Endothelial cell of umbilical vein (primary cell): ENCODE measurements at regions not wholly inside any gene's neighbourhood (a gene's known extent, or its start where the extent isn't known, plus 50 kb on each side); places are given as distances from the start of the nearest gene placed in this dataset.

Experiments used
- EZH2 ChIP-seq: IDR thresholded peaks from 2 replicates; pipeline ENCODE4 v1.6.1; 2012; ENCODE audit warnings: borderline replicate concordance, low read depth, mild to moderate bottlenecking, moderate library complexity, low read length, inconsistent platforms; ENCODE audit not compliant: severe bottlenecking
- FOS ChIP-seq: IDR thresholded peaks from 2 replicates; pipeline ENCODE4 v1.6.1; 2011; ENCODE audit warnings: mild to moderate bottlenecking, low read length, moderate library complexity, borderline replicate concordance; ENCODE audit not compliant: insufficient read depth
- GATA2 ChIP-seq: IDR thresholded peaks from 2 replicates; pipeline ENCODE4 v1.7.0; 2011; ENCODE audit warnings: low read depth, mild to moderate bottlenecking, moderate library complexity, mixed read lengths, low read length; ENCODE audit not compliant: insufficient read length, insufficient read depth
- POLR2A ChIP-seq: IDR thresholded peaks from 2 replicates; pipeline ENCODE4 v1.6.1; 2012; ENCODE audit warnings: low read depth, mild to moderate bottlenecking, control low read depth, low read length
- POLR2AphosphoS5 ChIP-seq: IDR thresholded peaks from 2 replicates; pipeline ENCODE4 v1.6.1; 2012; ENCODE audit warnings: low read depth, mild to moderate bottlenecking, control low read depth, low read length, moderate library complexity; ENCODE audit not compliant: insufficient read depth
- TF ChIP-seq, protein P1 (sequence below), 2 donors: IDR thresholded peaks; 1 replicate in 1 of 2; 2 replicates in 1 of 2; pipeline ENCODE4 v1.5.1; 2011; ENCODE audit warnings: low read length in 2 of 2, mild to moderate bottlenecking in 2 of 2, moderate library complexity in 2 of 2, control low read depth in 1 of 2, inconsistent platforms in 1 of 2, low read depth in 1 of 2; ENCODE audit not compliant: insufficient read depth in 1 of 2; ENCODE audit errors: extremely low read depth in 1 of 2

GRCh38 chr3:63179862-63180522, 98.1 kb upstream of the SYNPR start:
- TF ChIP-seq, protein P1, sequence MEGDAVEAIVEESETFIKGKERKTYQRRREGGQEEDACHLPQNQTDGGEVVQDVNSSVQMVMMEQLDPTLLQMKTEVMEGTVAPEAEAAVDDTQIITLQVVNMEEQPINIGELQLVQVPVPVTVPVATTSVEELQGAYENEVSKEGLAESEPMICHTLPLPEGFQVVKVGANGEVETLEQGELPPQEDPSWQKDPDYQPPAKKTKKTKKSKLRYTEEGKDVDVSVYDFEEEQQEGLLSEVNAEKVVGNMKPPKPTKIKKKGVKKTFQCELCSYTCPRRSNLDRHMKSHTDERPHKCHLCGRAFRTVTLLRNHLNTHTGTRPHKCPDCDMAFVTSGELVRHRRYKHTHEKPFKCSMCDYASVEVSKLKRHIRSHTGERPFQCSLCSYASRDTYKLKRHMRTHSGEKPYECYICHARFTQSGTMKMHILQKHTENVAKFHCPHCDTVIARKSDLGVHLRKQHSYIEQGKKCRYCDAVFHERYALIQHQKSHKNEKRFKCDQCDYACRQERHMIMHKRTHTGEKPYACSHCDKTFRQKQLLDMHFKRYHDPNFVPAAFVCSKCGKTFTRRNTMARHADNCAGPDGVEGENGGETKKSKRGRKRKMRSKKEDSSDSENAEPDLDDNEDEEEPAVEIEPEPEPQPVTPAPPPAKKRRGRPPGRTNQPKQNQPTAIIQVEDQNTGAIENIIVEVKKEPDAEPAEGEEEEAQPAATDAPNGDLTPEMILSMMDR (IDR thresholded peaks at IDR 0.05; ENCODE audit: extremely low read depth in 1 of 2, insufficient read depth in 1 of 2, low read depth in 1 of 2, low read length in 2 of 2) = no peak
- TF ChIP-seq POLR2A = no peak
- TF ChIP-seq POLR2AphosphoS5 = no peak
- TF ChIP-seq FOS = no peak
- TF ChIP-seq EZH2 = no peak
- no peak for TF ChIP-seq GATA2
